ENCODE measurements at regions not wholly inside any gene's neighbourhood (a gene's known extent, or its start where the extent isn't known, plus 50 kb on each side); places are given as distances from the start of the nearest gene placed in this dataset.

DNA sequence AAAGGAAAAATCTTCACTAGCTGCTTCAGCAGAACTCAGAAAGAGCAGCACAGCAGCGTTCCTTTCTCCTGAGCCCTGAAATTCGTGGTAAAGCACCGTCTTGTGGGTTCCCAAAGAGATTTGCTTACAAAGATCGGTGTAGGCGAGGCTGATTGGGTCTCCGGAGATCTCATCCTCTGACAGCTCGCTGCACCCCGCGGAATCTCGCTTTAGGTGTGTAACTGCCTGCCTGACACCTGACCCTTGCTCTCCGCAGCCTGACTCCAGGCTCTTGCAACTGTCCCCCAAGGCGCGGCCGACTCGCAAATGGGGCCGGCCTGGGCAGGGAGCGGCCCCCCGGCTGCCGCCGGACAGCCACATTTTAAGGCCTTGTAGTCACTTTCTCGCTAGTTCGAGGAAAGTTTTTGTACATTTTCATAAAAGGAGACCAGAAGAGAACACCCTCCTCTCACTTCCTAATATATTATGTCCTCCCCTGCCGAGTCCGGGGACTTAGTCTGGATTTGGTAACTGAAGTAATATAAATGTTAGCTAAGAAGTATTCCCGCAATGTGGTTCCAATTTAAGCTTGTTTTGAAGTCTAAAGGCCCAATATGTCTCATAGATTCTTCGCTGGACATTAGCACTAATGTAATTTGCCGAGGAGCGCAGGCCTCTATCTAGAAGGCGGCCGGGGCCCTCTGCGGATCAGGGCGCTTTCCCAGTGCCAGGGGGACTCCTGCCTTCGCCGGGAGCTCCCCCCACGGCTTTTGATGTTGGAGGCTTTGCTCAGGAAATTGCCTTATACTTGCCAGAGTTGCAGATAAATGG lies 177.3 kb upstream of the CDKN3 start:
- TF ChIP-seq, protein P1, sequence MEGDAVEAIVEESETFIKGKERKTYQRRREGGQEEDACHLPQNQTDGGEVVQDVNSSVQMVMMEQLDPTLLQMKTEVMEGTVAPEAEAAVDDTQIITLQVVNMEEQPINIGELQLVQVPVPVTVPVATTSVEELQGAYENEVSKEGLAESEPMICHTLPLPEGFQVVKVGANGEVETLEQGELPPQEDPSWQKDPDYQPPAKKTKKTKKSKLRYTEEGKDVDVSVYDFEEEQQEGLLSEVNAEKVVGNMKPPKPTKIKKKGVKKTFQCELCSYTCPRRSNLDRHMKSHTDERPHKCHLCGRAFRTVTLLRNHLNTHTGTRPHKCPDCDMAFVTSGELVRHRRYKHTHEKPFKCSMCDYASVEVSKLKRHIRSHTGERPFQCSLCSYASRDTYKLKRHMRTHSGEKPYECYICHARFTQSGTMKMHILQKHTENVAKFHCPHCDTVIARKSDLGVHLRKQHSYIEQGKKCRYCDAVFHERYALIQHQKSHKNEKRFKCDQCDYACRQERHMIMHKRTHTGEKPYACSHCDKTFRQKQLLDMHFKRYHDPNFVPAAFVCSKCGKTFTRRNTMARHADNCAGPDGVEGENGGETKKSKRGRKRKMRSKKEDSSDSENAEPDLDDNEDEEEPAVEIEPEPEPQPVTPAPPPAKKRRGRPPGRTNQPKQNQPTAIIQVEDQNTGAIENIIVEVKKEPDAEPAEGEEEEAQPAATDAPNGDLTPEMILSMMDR (IDR thresholded peaks at IDR 0.05; ENCODE audit: insufficient read depth, low read length, poor library complexity, severe bottlenecking) = no peak
- Histone ChIP-seq H3K36me3 (ENCODE audit: control insufficient read depth, insufficient read depth, low read length) (no peaks in the 10 kb centered on the region), H3K27me3 (ENCODE audit: control insufficient read depth, insufficient read depth, low read length) (peaks cover 5% of the 10 kb centered on the region), H3K4me3 (ENCODE audit: low read depth, low read length) (no peak overlapping the region)
- no peak for DNase-seq (ENCODE audit: low read depth)

DNA sequence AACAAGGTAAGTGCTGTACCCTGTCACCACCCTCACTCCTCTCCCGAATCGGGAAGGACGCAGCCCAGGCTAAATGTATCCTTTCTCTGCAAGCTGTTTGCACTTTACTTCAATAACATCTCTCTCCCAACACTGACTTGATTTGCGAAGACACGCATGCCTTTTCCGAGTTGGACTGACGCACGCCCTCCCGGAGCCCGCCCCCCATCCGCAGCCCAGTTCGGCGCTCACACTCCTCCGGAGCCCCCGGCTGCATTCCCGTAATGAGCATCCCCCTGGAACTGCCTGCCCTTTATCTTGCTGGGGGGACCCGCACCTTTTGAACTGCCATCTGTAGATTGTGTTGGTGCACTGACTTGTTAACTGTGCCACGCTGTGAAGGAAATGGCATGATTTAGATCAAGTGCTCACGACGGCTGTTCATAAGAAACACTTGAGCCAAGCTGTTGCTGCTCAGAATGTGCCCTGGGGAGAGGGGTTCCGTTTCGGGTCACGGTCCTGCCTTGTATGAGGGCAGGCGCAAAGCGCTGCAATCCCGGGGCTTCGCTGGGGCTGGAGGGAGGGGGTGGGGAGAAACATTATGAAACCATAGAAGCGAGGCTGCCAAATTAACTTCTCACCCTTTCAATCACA lies 176.6 kb upstream of the CDKN3 start:
- TF ChIP-seq, protein P1 (IDR thresholded peaks at IDR 0.05; ENCODE audit: insufficient read depth, low read length, poor library complexity, severe bottlenecking) = no peak
- DNase-seq (ENCODE audit: low read depth) = no peak

DNA sequence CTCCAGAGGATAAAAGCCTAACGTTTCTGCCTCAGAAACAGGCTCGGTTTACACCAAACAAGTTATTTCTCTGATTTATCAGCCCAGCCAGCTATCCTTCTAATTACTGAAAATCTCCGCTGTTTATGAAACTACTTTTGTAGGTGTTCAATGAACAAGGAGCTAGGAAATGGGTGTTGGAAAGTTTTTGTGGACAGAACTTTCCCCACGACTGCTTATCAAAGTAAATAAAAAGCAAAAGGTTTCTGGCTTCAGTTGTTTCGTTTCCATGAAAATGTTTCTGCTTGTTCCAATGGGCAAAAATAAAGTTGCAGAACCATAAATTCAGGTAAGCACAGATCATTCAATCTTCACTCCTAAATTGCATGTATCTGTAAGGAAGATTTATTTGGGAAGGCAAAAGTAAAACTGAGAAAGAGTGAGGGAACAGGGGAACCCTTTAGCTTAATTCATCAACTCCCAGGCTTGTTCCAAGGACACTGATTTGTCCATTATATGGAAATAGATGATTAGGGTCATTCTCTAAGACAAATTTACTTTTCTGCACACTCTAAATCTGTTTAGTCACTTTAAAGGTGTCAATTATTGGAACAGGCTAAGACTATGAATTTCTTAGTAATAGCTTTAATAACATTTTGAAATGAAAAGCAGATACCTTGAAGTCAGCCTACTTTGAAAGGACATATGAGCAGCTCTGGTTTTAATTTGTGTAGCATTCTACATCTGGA lies 175.9 kb upstream of the CDKN3 start:
- H3K4me3 ChIP-seq (ENCODE audit: low read depth, low read length) = no peak overlapping the region
- H3K36me3 ChIP-seq (ENCODE audit: control insufficient read depth, insufficient read depth, low read length) = no peaks in the 10 kb centered on the region
- TF ChIP-seq, protein P1 (IDR thresholded peaks at IDR 0.05; ENCODE audit: insufficient read depth, low read length, poor library complexity, severe bottlenecking) = no peak
- peaks cover 5% of the 10 kb centered on the region for H3K27me3 ChIP-seq (ENCODE audit: control insufficient read depth, insufficient read depth, low read length)
- no peak for DNase-seq (ENCODE audit: low read depth)

More for the DNA sequence above, 176.6 kb upstream of the CDKN3 start:
- Histone ChIP-seq H3K4me3 (ENCODE audit: low read depth, low read length) (peak overlapping the region; percentile 5), H3K27me3 (ENCODE audit: control insufficient read depth, insufficient read depth, low read length) (peaks cover 5% of the 10 kb centered on the region), H3K36me3 (ENCODE audit: control insufficient read depth, insufficient read depth, low read length) (no peaks in the 10 kb centered on the region)

DNA sequence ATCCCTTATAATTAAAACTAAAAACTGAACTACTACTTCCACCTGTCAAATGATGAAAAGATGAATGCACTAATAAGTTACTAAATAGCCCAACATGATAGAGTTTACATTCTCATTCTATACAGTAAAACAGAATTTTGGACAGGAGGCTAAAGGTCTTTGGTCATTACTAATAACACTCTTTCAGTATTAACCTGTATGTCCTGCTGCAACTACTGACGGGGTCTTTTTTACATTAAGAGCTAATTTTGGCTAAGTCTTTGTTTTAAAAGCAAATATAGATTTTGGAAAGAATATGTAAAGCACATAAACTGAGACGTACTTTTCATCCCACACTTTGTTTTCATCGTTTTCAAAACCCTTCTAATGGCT lies 175.4 kb upstream of the CDKN3 start:
- H3K36me3 ChIP-seq (ENCODE audit: control insufficient read depth, insufficient read depth, low read length) = no peaks in the 10 kb centered on the region
- DNase-seq (ENCODE audit: low read depth) = no peak
- peaks cover 5% of the 10 kb centered on the region for H3K27me3 ChIP-seq (ENCODE audit: control insufficient read depth, insufficient read depth, low read length)
- TF ChIP-seq, protein P1 (IDR thresholded peaks at IDR 0.05; ENCODE audit: insufficient read depth, low read length, poor library complexity, severe bottlenecking) = no peak
- H3K4me3 ChIP-seq (ENCODE audit: low read depth, low read length) = no peak overlapping the region

DNA sequence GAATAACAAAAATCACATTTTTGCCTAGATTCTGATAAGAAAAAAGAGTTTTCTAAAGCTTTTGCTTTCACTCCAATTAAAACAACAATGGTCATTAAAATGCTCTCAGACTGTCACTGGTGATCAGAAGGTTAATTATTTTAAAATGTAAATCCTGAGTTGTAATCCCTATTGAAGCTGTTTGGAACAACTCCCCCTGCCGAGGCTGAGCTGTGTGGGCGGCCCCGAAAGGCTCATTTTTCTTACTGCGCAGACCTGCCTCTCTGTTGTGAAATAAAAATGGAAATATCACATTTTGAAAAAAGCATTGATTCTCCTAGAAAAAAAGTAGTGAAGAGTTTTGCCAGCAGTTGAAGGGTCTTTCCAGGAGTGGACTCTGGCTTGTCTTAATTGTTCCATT lies 174.8 kb upstream of the CDKN3 start:
- Histone ChIP-seq H3K4me3 (ENCODE audit: low read depth, low read length) (no peak overlapping the region), H3K36me3 (ENCODE audit: control insufficient read depth, insufficient read depth, low read length) (no peaks in the 10 kb centered on the region), H3K27me3 (ENCODE audit: control insufficient read depth, insufficient read depth, low read length) (peaks cover 5% of the 10 kb centered on the region)
- no peak for DNase-seq (ENCODE audit: low read depth)
- TF ChIP-seq, protein P1 (IDR thresholded peaks at IDR 0.05; ENCODE audit: insufficient read depth, low read length, poor library complexity, severe bottlenecking) = no peak
